GM12873 (cell line): ENCODE measurements at regions not wholly inside any gene's neighbourhood (a gene's known extent, or its start where the extent isn't known, plus 50 kb on each side); places are given as distances from the start of the nearest gene placed in this dataset.

Experiments used
- TF ChIP-seq, protein P1 (sequence below): IDR thresholded peaks from 2 replicates; pipeline ENCODE4 v1.5.1; 2012; ENCODE audit warnings: low read depth, mild to moderate bottlenecking, moderate library complexity, low read length, control low read depth; ENCODE audit not compliant: insufficient read depth; ENCODE audit errors: missing control alignments

- TF ChIP-seq, protein P1, sequence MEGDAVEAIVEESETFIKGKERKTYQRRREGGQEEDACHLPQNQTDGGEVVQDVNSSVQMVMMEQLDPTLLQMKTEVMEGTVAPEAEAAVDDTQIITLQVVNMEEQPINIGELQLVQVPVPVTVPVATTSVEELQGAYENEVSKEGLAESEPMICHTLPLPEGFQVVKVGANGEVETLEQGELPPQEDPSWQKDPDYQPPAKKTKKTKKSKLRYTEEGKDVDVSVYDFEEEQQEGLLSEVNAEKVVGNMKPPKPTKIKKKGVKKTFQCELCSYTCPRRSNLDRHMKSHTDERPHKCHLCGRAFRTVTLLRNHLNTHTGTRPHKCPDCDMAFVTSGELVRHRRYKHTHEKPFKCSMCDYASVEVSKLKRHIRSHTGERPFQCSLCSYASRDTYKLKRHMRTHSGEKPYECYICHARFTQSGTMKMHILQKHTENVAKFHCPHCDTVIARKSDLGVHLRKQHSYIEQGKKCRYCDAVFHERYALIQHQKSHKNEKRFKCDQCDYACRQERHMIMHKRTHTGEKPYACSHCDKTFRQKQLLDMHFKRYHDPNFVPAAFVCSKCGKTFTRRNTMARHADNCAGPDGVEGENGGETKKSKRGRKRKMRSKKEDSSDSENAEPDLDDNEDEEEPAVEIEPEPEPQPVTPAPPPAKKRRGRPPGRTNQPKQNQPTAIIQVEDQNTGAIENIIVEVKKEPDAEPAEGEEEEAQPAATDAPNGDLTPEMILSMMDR, result no peak
Measured at GRCh38 chr2:5353565-5353964, 338.6 kb upstream of the SOX11 start.

GRCh38 chr2:5359397-5359796 is 332.8 kb upstream of the SOX11 start:
- TF ChIP-seq, protein P1, result no peak

DNA sequence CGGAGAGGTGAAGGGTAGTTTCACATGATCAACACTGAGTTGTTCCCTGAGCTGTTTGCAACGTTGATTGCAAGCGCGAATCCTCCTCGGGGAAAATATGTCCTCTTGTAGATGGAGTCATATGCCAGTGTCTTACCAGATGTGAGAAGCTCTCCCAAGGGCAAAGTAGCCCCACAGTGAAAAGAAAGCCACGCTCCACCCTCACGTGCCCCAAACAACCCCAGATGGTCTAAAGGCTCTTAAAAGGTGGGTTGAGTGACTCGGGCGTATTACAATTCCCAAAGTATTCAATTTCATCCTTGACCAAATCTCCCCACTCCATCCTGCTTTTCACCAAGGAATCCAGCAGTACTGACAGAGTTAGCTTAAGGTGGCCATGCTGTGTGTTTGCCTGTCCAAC is 332.1 kb upstream of the SOX11 start:
- TF ChIP-seq, protein P1, result no peak

DNA sequence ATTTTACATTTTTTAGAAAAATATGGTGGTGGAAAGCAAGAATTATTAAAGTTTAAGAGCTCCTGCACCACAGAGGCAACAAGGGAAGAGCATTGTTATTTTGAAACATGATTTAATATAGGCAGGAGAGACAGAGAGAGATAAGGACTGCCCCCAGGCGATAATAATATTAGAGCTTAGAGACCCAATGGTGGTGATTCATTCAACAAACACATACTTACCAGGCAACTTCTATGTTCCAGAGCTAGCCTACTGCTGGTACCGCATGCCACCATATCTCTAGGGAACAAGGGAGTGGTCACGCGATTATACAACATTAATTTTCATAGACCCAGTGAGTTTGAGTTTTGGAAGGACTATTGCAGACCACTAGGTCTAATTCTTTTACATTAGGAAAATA is 327.8 kb upstream of the SOX11 start:
- TF ChIP-seq, protein P1, result no peak

DNA sequence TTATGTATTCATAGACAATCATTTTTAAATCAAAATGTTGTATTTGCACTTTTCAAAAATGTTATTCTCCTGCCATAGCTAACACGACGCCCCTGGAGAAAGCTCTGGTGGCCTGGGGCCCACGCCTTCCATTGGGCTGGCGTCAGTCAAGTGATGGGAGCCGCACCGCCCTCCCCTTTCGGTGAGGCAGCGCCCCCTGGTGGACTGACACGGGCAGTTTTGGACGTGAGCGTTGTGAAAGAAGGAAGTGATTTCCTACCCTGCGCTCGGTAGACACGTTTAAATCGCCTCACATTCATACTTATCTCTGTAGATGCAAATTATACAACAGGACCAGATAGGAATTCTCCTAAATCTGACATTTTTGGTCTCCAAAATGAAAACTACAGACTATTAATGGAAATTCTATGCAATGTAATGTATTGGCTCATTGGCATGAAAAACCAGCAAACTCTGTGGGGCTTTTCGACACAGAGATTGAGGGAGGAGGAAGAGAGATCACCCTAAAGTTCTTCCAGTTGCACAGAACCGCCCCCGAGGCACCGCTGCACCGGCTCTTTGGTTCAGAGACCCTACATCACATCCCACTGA is 326.2 kb upstream of the SOX11 start:
- TF ChIP-seq, protein P1, result peak; percentile 70

DNA sequence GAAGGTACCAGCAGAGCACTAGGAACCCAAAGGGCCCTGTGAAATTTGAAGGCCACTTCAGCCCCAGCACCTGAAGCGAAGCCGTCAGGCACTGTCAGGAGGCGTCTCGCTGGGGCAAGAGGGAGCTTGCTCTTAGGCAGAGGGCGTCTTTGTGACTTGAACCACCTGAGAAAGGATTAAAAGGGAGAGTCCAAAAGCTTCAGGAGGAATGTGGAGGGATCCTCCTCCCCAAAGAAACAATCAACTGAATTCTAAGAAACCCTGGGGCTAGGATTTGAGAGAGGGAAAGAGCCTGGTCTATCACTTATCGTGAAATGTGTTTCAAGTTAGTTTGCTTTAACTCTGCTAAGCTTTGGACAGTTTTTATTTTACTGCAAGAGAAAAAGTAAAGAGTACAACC is 324.9 kb upstream of the SOX11 start:
- TF ChIP-seq, protein P1, result no peak

DNA sequence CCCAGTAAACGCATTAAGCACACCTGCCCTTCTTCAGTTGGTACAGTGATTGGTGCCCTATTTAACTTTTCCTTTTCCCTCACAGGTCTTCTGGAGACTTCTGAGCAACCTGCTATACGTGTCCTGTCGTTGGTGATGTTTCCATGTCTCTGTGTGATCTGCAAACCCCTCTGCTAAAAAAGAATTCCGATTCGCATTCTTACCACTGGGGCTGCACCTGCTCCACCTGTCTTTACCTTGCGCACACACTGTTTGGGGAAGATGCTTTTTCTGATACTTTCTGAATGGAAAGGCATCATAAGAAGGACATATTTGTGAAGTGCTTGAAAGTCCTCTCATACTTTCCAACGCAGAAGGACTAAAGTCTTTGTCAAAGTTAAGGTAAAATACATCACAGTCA is 323.9 kb upstream of the SOX11 start:
- TF ChIP-seq, protein P1, result no peak
